GM12878 (cell line): ENCODE measurements at regions not wholly inside any gene's neighbourhood (a gene's known extent, or its start where the extent isn't known, plus 50 kb on each side); places are given as distances from the start of the nearest gene placed in this dataset.

Source experiments
- ATAC-seq: fragments of 200-7000 bp; cut with Tn5 transposase; 3 replicates; pipeline ENCODE4 v1.9.1; 2020; ENCODE audit warnings: mild to moderate bottlenecking, moderate library complexity
- BruUV-seq: library from RNA; stranded (reverse); fragments of 400-500 nt; replicated peaks from 2 replicates; lab custom pipeline; 2021; lab: Mats Ljungman, UMichigan
- CTCF ChIA-PET: fragments of 300-600 bp; sonication (Branson Sonifier 250); formaldehyde crosslinking; extraction: SDS; loops from one replicate; lab custom pipeline; 2021; ENCODE audit warnings: inconsistent platforms; lab: Yijun Ruan, JAX
- POLR2A ChIA-PET: fragments of 350-600 bp; formaldehyde crosslinking; extraction: SDS; loops from one replicate; lab custom pipeline; 2021; ENCODE audit warnings: inconsistent platforms; lab: Charles Lee
- RAD21 ChIA-PET: fragments of 300-600 bp; sonication (Branson Sonifier 250); formaldehyde crosslinking; loops from one replicate; lab custom pipeline; 2023; ENCODE audit warnings: antibody characterized with exemption; ENCODE audit not compliant: unreplicated experiment; lab: Charles Lee
- SMC1A ChIA-PET: fragments of 300-600 bp; sonication (Branson Sonifier 250); formaldehyde crosslinking; loops from one replicate; lab custom pipeline; 2023; ENCODE audit not compliant: unreplicated experiment, uncharacterized antibody; lab: Charles Lee
- DNase-seq: peaks from one replicate; pipeline ENCODE4 v3.0.0-alpha.2; 2011; ENCODE audit warnings: low read depth, low spot score
- FAIRE-seq: peaks from 3 replicates; lab custom pipeline; 2011; peaks lifted over from hg19 to GRCh38; lab: Jason Lieb, UNC
- H2AFZ ChIP-seq: 2 replicates; pipeline ENCODE4 v1.6.0; 2011; ENCODE audit warnings: low read depth, low read length, control low read depth; ENCODE audit not compliant: control insufficient read depth
- H3K27ac ChIP-seq: 2 replicates; pipeline ENCODE4 v1.5.1; 2011; ENCODE audit warnings: control low read depth; ENCODE audit not compliant: control insufficient read depth, insufficient read depth
- H3K27me3 ChIP-seq, 2 experiments: replicated peaks in 1 of 2; 2 replicates each; pipeline versions ENCODE4 v1.6.0 to v1.6.1; 2011; ENCODE audit warnings: low read length in 1 of 2; ENCODE audit not compliant: control insufficient read depth in 2 of 2, insufficient read depth in 2 of 2
- H3K36me3 ChIP-seq, 2 experiments: 2 replicates each; pipeline ENCODE4 v1.5.1; 2011; ENCODE audit warnings: low read length in 1 of 2; ENCODE audit not compliant: control insufficient read depth in 2 of 2, insufficient read depth in 2 of 2
- H3K4me1 ChIP-seq: 2 replicates; pipeline ENCODE4 v1.6.1; 2011; ENCODE audit warnings: mild to moderate bottlenecking, low read length, moderate library complexity, mixed read lengths; ENCODE audit not compliant: control insufficient read depth, insufficient read depth
- H3K4me2 ChIP-seq: 2 replicates; pipeline ENCODE4 v1.6.0; 2011; ENCODE audit warnings: control low read depth; ENCODE audit not compliant: control insufficient read depth, insufficient read depth
- H3K4me3 ChIP-seq: fragments of 200-600 bp; sonication (generic); 2 replicates; pipeline ENCODE4 v1.5.1; 2016
- H3K79me2 ChIP-seq: 2 replicates; pipeline ENCODE4 v1.6.0; 2011; ENCODE audit warnings: low read length; ENCODE audit not compliant: control insufficient read depth, insufficient read depth
- H3K9ac ChIP-seq: 2 replicates; pipeline ENCODE4 v1.8.0; 2011; ENCODE audit warnings: low read length, control low read depth, mixed read lengths; ENCODE audit not compliant: control insufficient read depth, insufficient read depth
- H3K9me3 ChIP-seq: replicated peaks from 3 replicates; pipeline ENCODE4 v1.5.1; 2011; ENCODE audit warnings: mild to moderate bottlenecking, low read length; ENCODE audit not compliant: control insufficient read depth, insufficient read depth
- H4K20me1 ChIP-seq: 2 replicates; pipeline ENCODE4 v1.6.0; 2011; ENCODE audit not compliant: control insufficient read depth, insufficient read depth
- BHLHE40 ChIP-seq, 2 experiments: fragments of 450-650 bp in 1 of 2; IDR thresholded peaks; 2 replicates each; pipeline ENCODE4 v1.6.1; 2011 to 2017; ENCODE audit warnings: low read depth in 2 of 2, borderline replicate concordance in 1 of 2, improper control_type of control experiment in 1 of 2, low read length in 1 of 2, mild to moderate bottlenecking in 1 of 2
- CBFB ChIP-seq: IDR thresholded peaks from 2 replicates; pipeline ENCODE4 v1.6.1; 2016; ENCODE audit warnings: antibody characterized with exemption, low read depth
- CEBPB ChIP-seq, 2 experiments: fragments of 150-350 bp in 1 of 2; IDR thresholded peaks; 2 replicates each; pipeline ENCODE4 v1.6.1; 2012 to 2014; ENCODE audit warnings: low read depth in 2 of 2, low read length in 2 of 2, borderline replicate concordance in 1 of 2, inconsistent platforms in 1 of 2
- CREB1 ChIP-seq: IDR thresholded peaks from 2 replicates; pipeline ENCODE4 v1.6.1; 2012; ENCODE audit warnings: low read depth, mild to moderate bottlenecking, inconsistent platforms
- NBN ChIP-seq: fragments of 450-650 bp; IDR thresholded peaks from 2 replicates; pipeline ENCODE4 v1.6.1; 2016
- NRF1 ChIP-seq: conservative IDR thresholded peaks from 2 replicates; pipeline ENCODE4 v1.6.1; 2011; ENCODE audit warnings: mild to moderate bottlenecking, low read depth, low read length, improper control_type of control experiment
- POLR2AphosphoS5 ChIP-seq: IDR thresholded peaks from 2 replicates; pipeline ENCODE4 v1.6.1; 2011; ENCODE audit warnings: mild to moderate bottlenecking, low read length, inconsistent platforms
- RBBP5 ChIP-seq: fragments of 200-600 bp; sonication (generic); conservative IDR thresholded peaks from 2 replicates; pipeline ENCODE4 v1.6.1; 2016
- RELA ChIP-seq: fragments of 450-650 bp; IDR thresholded peaks from 2 replicates; pipeline ENCODE4 v1.8.0; 2014; ENCODE audit warnings: borderline replicate concordance; ENCODE audit not compliant: partially characterized antibody
- SMAD5 ChIP-seq: IDR thresholded peaks from 2 replicates; pipeline ENCODE4 v1.6.1; 2016; ENCODE audit warnings: antibody characterized with exemption, low read depth
- SPI1 ChIP-seq: IDR thresholded peaks from 2 replicates; pipeline ENCODE4 v1.6.1; 2011; ENCODE audit warnings: low read depth, mild to moderate bottlenecking, low read length, moderate library complexity, borderline replicate concordance; ENCODE audit not compliant: insufficient read depth
- SUPT20H ChIP-seq: IDR thresholded peaks from 2 replicates; pipeline ENCODE4 v1.6.1; 2011; ENCODE audit warnings: low read depth, mild to moderate bottlenecking, low read length, moderate library complexity, borderline replicate concordance; ENCODE audit not compliant: control insufficient read depth
- ZNF622 ChIP-seq: fragments of 450-650 bp; IDR thresholded peaks from 2 replicates; pipeline ENCODE4 v1.6.1; 2017; ENCODE audit warnings: mild to moderate bottlenecking, inconsistent platforms
- WGBS: methylation state at CpG from one replicate; pipeline ENCODE4 v1.1.6; 2016; ENCODE audit warnings: low lambda C conversion rate; ENCODE audit not compliant: insufficient replicate concordance, insufficient coverage; ENCODE audit errors: missing lambda C conversion rate; 5-methylcytosine and 5-hydroxymethylcytosine counted together
- in situ Hi-C: fragments of 300-500 bp; cut with MboI; formaldehyde crosslinking; loops from 9 replicates; pipeline ENCODE4 v1.14.3; 2018; ENCODE audit warnings: mixed read lengths
- intact Hi-C: fragments of 100-400 bp; cut with micrococcal nuclease; formaldehyde crosslinking; loops from one replicate; pipeline ENCODE4 v1.14.2; 2022; ENCODE audit not compliant: unreplicated experiment
- TF ChIP-seq, protein P1 (sequence below): IDR thresholded peaks from 2 replicates; pipeline ENCODE4 v1.6.1; 2011; ENCODE audit warnings: borderline replicate concordance, low read depth, mild to moderate bottlenecking, moderate library complexity, low read length; ENCODE audit not compliant: insufficient read depth, poor library complexity, severe bottlenecking
- TF ChIP-seq, protein P2 (sequence below): fragments of 450-650 bp; IDR thresholded peaks from 2 replicates; pipeline ENCODE4 v1.6.1; 2017; ENCODE audit warnings: mild to moderate bottlenecking, low read depth, inconsistent platforms; ENCODE audit not compliant: poor library complexity, severe bottlenecking
- TF ChIP-seq, protein P3 (sequence below): fragments of 150-350 bp; IDR thresholded peaks from 2 replicates; pipeline ENCODE4 v1.6.1; 2014; ENCODE audit warnings: mild to moderate bottlenecking, low read depth, low read length
- TF ChIP-seq, protein P4 (sequence below): fragments of 450-650 bp; IDR thresholded peaks from 2 replicates; pipeline ENCODE4 v1.6.1; 2016; ENCODE audit warnings: mild to moderate bottlenecking

DNA sequence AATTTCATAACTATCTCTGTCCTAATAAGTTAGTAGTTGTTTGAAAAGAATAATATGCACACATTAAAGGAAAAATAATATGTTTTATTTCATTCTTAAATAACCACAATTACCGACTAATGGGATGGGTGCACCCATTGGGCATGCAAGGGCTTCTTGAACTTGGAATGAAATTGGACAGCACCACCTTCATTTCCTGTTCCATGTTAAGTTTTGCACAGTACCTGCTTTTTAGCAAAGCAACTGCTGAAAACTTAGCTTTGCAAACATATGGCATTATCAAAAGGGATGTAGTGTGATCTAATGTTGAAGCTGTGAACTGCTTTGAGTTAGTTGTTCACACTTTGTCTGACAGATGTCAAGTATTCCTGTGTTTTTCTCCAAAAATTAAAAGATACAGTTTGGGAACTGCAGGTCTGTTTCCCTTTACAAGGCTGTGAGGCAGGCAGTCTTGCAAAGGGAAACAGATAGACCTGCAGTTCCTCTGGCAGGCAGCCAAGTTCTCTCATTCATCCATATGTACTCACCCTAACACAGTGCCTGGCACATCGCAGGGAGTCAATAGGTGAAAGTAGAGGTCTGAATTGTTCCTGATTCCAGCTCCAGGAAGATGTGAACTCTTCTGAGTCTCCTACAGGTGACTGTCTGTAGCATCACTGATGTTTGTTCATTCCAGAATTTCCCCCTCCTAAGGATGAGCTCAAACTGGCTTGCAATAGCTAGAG, 64.3 kb upstream of the GOLGA8B start:
- no peaks in the 10 kb centered on the region for H3K79me2 ChIP-seq
- H3K4me1 ChIP-seq, result no peaks in the 10 kb centered on the region
- SMC1A ChIA-PET, result no interaction called here
- H3K4me3 ChIP-seq, result no peak overlapping the region
- BruUV-seq, result no TSS peak
- H3K9ac ChIP-seq, result no peak overlapping the region
- in situ Hi-C loops, result no loop called here
- 48% methylated on average over 2 of the region's 2 CpGs for WGBS
- CTCF ChIA-PET, result interaction anchor here (0.8 kb wide), 1 partner anchor 38 kb away, joined by 3 read pairs; no protein-coding TSS in a partner anchor
- RAD21 ChIA-PET, result no interaction called here
- no peak for FAIRE-seq
- H3K27me3 ChIP-seq, result no peaks in the 10 kb centered on the region; a peak in 1 of 4 replicates
- POLR2A ChIA-PET, result no interaction called here
- no peak for ATAC-seq
- DNase-seq, result no peak
- H4K20me1 ChIP-seq, result no peaks in the 10 kb centered on the region
- H3K9me3 ChIP-seq, result no peaks in the 10 kb centered on the region
- no peak overlapping the region for H3K27ac ChIP-seq
- H2AFZ ChIP-seq, result no peak overlapping the region
- intact Hi-C loops, result no loop called here
- no peaks in the 10 kb centered on the region for H3K36me3 ChIP-seq
- no peak overlapping the region for H3K4me2 ChIP-seq
- TF ChIP-seq, protein P1, sequence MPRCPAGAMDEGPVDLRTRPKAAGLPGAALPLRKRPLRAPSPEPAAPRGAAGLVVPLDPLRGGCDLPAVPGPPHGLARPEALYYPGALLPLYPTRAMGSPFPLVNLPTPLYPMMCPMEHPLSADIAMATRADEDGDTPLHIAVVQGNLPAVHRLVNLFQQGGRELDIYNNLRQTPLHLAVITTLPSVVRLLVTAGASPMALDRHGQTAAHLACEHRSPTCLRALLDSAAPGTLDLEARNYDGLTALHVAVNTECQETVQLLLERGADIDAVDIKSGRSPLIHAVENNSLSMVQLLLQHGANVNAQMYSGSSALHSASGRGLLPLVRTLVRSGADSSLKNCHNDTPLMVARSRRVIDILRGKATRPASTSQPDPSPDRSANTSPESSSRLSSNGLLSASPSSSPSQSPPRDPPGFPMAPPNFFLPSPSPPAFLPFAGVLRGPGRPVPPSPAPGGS, result no peak
- TF ChIP-seq SPI1 (no peak), SMAD5 (no peak), NRF1 (no peak), CEBPB (IDR thresholded peaks at IDR 0.05; ENCODE audit: borderline replicate concordance in 1 of 2, low read depth in 2 of 2, low read length in 2 of 2) (no peak), SUPT20H (no peak), NBN (no peak), CBFB (no peak), RELA (no peak), RBBP5 (no peak), POLR2AphosphoS5 (no peak), BHLHE40 (IDR thresholded peaks at IDR 0.05; ENCODE audit: borderline replicate concordance in 1 of 2, low read depth in 2 of 2, low read length in 1 of 2) (no peak), CREB1 (no peak), ZNF622 (no peak)
- TF ChIP-seq, protein P2, sequence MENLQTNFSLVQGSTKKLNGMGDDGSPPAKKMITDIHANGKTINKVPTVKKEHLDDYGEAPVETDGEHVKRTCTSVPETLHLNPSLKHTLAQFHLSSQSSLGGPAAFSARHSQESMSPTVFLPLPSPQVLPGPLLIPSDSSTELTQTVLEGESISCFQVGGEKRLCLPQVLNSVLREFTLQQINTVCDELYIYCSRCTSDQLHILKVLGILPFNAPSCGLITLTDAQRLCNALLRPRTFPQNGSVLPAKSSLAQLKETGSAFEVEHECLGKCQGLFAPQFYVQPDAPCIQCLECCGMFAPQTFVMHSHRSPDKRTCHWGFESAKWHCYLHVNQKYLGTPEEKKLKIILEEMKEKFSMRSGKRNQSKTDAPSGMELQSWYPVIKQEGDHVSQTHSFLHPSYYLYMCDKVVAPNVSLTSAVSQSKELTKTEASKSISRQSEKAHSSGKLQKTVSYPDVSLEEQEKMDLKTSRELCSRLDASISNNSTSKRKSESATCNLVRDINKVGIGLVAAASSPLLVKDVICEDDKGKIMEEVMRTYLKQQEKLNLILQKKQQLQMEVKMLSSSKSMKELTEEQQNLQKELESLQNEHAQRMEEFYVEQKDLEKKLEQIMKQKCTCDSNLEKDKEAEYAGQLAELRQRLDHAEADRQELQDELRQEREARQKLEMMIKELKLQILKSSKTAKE, result no peak
- TF ChIP-seq, protein P3, sequence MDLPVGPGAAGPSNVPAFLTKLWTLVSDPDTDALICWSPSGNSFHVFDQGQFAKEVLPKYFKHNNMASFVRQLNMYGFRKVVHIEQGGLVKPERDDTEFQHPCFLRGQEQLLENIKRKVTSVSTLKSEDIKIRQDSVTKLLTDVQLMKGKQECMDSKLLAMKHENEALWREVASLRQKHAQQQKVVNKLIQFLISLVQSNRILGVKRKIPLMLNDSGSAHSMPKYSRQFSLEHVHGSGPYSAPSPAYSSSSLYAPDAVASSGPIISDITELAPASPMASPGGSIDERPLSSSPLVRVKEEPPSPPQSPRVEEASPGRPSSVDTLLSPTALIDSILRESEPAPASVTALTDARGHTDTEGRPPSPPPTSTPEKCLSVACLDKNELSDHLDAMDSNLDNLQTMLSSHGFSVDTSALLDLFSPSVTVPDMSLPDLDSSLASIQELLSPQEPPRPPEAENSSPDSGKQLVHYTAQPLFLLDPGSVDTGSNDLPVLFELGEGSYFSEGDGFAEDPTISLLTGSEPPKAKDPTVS, result no peak
- TF ChIP-seq, protein P4, sequence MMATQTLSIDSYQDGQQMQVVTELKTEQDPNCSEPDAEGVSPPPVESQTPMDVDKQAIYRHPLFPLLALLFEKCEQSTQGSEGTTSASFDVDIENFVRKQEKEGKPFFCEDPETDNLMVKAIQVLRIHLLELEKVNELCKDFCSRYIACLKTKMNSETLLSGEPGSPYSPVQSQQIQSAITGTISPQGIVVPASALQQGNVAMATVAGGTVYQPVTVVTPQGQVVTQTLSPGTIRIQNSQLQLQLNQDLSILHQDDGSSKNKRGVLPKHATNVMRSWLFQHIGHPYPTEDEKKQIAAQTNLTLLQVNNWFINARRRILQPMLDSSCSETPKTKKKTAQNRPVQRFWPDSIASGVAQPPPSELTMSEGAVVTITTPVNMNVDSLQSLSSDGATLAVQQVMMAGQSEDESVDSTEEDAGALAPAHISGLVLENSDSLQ, result no peak
